SKM-1 treated with dmso at 0.1 percent for 144 hours (cell line): ENCODE measurements at regions not wholly inside any gene's neighbourhood (a gene's known extent, or its start where the extent isn't known, plus 50 kb on each side); places are given as distances from the start of the nearest gene placed in this dataset.

Experiments
- DNase-seq: peaks from one replicate; lab custom pipeline; 2025; ENCODE audit not compliant: unreplicated experiment; lab: John Stamatoyannopoulos, UW

DNA sequence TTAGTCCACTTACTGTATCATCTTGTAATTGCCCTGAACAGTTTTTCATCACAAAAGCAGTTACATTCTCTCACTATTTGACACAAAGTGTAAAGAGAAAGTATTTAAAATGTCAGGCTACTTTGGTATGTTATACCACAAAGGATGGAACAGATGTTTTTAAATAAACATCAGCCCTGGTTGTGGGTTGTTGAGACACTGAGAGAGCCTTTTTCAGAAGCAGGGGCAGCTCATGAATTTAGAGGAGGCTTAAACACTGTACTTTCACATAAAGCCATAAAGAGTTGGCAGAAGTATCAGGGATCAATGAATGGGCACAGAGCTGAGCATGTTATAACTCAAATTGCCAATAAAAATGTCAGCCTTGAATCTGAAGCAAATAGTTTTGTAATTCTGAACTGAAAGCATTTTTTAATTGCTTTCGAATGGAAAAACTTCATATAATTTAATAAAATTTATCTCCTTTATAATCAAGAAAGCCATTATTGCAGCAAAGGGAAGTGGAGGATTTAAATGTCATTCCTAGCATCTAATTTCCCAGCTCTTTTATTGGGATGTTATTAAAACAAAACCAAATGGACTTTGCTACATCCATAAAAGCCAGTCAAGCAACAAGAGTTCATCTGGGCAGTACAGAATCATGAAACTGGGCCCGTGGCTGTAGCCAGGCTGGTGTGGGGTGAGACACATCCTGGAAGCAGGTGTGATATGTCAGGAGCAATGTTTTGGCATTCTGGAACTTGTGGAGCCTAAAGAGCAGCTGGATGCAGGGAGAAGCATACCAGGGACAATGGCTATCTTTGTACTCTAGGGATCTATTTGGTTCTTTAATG, 95.1 kb upstream of the NT5C1B start:
- no peak for DNase-seq

DNA sequence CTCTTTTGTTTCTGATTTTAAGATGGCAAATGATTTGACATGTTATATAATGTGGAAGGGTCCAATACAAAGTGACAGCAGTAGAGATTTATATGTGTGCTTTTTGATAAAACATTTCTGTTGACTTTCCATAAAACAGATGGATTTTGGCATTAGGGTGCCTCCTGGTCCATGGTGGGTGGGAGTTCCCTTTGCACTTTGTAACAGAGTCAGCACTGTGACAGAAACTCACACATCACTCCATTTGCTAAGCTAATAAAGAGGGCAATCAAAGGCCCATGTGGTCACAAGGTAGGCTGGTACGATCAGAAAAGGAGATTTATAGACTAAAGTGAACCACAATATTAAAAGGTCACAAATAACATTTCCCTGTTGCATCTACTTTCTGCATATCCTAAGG, 93.3 kb upstream of the NT5C1B start:
- no peak for DNase-seq

DNA sequence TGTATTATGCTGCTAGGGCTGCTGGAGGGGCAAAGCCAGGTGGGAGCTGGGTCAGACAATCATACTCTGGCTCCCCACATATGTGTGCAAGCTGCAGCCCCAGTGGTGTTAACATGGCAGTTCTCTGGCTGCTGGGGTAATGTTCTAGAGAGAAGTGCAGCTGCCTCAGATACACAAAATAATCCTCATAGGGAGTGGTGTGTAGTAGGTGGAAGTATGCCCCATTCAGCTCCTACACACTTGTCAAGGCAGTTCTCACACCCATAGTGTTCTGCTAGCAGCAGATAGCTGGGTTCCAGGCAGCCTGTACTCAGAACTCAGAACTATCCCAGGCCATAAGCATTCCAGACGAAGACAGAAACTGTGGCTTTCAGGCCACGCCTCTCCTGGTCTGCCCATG, 87.9 kb upstream of the NT5C1B start:
- DNase-seq = no peak

DNA sequence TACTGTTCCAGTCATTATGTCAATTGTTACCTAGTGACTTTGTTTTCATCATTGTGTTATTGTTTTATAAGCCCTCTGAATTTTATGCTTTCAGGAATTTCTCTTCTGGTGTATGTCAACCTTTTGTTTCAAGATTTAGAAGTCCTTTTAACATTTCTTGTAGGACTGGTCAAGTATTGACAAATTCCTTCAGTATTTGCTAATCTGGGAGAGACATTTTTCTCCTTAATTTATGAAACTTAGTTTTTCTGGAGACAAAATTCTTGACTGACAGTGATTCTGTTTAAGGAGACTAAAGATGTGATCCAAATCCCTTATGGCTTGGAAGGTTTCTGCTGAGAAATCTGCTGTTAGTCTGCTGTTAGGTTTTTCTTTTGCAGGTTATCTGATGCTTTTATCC, 84.9 kb upstream of the NT5C1B start:
- no peak for DNase-seq

DNA sequence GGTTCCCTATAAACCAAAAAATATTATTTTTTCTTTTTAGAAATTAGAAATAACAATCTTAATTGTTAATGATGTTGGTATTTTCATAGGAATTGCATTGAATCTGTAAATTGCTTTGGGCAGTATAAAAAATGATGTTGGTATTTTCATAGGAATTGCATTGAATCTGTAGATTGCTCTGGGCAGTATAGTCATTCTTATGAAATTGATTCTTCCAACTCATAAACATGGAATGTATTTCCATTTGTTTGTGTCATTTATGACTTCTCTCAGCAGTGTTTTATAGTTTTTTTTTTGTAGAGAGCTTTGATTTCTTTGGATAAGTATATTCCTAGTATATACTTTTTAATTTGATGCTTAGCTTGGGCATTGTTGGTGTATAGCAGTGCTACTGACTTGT, 82.0 kb upstream of the NT5C1B start:
- no peak for DNase-seq

DNA sequence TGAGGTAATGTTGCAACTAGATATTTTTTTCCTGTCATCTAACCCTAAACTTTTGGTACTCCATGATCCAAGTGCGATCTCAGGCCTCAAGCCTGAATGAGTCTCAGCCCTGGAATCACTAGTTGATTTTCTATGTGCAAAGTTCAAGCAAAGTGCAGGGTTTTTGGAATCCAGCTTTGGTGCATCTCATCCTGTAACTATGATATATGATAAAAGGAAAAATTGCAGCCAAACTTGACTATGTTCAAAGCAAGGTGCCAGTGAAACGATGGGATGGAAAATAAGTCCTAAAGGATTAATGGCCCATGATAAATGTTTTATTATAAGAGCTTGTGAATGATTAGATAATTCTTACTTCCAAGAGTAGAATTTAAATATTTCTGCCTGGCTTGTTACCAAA, 78.9 kb upstream of the NT5C1B start:
- no peak for DNase-seq

DNA sequence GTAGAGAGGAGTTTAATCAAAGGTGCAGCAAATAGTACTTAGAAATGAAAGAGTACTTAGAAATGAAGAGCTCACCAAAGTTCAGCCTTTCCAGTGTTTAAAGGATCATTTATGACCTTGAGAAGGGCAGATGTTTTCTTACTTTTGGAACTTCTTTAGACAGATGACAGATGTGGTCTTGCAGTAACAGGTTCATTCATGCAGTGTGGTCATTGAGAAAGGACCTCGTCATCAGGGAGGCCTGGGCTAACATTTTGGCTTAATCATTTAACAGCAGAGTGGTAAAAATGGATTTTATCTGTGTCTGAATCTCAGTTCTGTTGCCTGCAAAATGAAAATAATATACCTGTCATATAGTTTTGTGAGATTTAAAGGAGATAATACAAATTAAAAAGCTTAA, 75.1 kb upstream of the NT5C1B start:
- DNase-seq = no peak

DNA sequence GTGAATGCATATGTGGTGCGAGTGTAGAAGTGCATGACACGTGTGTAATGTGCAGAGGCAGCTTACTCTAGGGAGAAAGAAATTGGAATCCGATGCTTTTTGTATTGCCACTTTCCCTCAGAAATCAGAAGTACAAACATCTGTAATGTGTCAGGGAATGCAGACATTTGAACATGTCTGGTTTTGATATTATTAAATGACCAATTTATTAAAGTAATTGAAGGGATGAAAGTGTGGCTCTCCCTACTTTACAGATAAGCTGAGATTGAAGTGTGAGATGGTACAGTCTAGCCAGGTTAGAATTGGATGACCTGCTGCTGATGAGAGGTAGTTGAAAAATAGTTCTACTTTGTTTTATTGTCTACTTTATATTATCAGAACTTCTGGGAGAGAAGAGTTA, 74.5 kb upstream of the NT5C1B start:
- DNase-seq = no peak

DNA sequence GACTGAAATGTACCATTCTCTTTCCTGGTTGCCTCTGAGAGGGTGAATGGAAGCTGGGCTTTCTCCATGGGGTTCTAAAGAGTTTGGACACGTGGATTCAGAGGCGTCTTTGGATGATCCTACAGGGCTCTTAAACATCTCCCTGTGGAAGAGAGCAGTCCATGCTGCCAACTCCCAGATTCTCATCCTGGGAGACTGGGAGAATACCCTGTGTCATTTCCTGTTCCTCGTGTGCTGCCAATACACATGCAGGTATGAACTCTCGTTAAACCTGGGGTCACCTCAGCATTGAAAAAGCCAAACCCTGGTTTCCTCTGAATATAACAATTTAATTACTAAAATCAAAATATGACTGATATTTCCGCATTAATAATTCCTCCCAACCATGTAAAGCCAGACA, 73.3 kb upstream of the NT5C1B start:
- no peak for DNase-seq

DNA sequence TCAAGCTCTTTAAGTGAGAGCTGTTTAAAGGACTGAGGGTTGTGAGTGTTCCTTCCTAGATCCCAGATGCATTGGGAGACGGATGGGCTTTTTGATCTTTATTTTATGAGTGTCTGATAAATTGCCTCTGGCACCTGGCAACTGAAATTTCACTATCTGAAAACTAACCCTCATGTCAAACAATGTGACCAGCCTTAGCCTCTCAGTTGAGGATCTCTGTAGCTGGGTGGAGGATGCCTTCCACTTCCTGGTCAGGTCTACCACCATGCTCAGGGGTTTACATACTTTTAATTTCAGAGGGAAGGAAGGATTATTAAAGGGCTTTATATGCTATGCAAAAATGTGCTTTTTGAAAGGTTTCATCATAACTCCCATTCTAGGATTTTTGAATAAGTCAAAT, 70.5 kb upstream of the NT5C1B start:
- DNase-seq = no peak

DNA sequence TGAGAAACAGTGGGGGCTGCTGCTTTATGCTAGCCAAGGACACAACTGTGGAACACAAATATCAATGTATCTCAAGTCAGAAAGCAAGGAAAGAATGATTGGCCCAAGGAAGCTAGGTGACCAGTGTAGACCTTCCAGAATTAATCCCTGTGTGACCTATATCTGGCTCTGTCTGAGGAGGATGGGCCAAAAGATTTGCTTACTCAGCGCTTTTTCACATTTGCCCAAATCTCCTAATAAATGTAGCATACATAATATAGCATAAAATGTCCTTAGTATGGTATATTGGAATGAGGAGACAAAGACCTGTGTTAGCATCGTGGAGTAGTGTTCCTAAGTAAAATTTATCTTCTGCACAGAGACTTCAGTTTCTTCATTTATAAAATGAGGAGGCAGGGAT, 66.7 kb upstream of the NT5C1B start:
- DNase-seq = no peak

DNA sequence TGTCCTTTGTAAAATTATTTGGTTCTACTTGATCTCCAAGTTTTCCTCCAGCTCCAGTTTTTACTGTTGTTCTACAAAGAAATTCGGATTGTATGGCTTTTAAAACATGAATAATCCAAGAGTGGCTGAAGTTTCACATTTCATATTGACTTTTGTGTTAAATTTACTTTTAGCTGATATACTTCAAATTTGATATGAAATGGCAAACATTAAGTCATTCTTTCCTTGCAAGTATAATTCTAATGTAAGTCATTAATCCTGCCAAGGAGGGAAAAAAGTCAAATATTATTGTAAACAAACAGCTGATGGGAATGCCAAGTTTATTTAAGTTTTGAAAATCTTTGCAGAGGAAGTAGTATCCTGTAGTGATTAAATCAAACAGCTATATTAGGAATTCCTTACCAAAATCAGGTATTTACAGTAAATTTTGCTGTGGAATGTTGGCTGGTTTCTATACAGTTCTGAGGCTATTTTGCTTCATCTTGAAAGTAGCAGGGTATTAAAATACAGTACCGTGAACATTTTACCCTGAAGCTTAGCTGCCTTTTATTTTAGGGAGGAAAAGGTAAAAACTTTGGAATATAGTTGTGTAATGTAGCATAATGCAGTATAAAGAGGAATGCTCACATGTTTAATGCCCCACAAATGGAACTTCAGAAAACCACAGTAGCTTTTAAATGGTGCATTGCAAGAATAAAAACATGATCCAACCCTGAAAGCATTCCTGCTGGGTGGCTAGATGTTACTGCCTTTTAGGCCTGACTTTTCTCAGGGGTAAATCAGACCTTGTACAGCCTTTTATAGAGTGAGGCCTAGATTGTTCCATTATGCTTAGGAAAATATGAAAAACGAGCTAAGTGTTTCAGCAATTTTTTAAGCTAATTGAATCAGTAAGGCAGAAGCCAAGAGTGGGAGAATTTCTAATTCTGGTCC, 62.7 kb upstream of the NT5C1B start:
- DNase-seq = no peak

DNA sequence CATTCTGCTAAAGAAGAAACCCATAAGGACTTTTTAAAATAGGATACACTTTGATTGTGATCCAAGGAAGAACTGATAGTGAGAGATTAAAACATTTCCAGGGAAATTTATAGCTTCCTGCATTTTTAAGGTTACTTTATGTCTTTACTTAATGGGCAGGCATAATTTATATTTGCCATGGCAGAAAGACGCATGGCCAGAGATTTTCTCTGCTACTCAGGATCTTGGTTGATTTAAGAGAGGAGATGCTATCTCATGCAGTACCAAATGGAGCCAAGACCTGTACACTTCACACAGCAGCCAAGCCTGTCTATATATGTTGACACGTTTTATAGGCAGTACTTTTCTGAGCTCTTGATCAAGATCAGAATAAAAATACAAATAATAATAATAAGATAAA, 60.9 kb upstream of the NT5C1B start:
- no peak for DNase-seq

DNA sequence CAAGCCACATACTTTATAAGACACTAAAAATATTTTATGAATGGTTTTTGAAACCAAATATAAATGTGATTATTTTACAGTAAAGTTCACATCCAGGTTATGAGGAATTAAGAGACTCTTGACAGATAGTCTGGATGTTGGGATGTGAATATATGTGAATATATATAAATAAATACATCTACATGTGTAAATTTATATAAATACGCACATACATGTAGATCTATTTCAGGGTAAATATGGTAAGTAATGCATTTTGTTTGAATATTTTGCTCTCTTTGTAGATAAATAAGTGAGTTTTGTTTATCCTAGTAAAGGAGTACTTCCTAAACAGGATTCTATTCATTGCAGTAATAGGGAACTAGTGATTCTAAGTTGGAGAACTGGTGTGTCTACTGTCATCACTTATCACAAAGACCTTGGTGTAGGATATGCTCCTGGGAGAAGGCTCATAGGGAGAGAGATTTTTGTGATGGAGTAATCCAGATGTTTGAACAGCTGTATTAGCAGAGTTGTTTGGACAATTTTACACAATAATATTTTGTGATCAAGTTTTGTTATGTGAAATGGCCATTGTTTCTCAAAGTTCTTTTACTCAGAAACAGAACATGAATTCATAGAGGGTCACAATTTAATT, 60.2 kb upstream of the NT5C1B start:
- DNase-seq = no peak

DNA sequence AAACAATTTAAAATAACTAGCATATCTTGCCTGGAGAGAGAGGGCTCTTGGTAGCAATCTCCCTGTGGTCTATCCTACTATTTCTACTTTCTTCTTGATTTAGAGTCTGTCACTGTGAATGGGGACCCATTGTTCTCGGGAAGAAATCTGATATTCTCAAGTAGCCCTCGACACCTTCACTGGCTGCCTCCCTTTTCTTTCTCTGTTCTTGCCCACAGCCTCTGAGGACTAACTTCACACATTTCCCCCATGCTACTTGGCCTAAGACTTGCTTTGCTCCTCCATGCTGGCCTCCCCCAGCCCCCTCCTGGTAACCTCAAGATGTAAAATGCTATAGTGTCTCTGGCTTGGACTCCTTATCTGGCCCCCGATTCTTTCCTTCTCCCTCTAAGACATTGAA, 58.8 kb upstream of the NT5C1B start:
- DNase-seq = no peak

DNA sequence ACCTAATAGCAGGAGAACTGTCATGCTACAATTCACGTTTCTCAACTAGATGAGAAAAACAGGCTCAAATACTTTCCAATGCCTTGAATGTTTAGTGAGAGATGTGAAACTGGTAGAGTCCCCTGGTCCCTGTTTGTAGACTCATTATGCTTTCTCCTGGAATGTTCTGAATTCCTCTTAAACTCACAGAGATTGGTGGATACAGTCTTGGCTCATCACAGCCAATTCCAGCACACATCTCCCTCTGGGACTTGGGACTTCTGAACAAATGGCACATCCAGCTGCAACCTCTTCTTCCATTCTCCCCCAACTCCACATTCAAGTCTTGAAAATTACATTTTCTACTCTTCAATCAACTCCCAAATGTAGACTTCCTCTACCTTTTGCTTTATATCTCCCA, 58.4 kb upstream of the NT5C1B start:
- DNase-seq = no peak

DNA sequence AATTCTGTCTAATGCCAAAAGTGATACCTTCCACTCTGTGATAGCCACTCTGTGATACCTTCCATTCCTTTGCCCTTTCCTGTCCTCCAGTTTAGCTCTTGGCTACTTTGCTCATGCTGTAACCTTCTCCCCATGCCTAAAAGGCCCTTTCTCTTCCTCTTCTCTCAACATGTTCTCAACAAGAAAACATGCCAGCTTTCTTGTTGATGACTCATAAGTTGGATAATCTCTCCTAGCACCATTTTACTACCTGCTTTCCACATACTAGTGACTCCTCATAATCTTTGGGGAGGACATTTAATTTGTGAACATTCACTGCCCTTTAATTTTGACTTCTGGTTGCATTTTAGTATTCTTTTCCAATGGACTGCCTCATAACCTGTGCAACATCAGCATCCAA, 55.9 kb upstream of the NT5C1B start:
- no peak for DNase-seq

DNA sequence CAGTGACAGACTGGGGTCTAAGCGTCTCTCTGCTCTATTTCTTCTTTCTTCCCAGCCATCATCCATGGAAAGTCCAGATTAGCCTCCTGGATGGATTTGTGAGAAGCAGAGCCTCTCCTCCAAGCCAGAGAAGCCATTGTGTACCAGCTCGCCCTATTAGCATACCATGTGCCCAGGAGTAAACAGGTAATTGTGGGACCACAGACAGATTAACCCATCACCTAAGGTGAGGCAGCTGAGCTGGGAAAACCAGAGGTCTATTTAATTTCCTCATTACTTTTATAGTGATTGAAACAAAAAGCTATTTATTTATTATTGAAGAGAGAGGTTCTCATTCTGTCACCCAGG, 54.7 kb upstream of the NT5C1B start:
- DNase-seq = no peak

DNA sequence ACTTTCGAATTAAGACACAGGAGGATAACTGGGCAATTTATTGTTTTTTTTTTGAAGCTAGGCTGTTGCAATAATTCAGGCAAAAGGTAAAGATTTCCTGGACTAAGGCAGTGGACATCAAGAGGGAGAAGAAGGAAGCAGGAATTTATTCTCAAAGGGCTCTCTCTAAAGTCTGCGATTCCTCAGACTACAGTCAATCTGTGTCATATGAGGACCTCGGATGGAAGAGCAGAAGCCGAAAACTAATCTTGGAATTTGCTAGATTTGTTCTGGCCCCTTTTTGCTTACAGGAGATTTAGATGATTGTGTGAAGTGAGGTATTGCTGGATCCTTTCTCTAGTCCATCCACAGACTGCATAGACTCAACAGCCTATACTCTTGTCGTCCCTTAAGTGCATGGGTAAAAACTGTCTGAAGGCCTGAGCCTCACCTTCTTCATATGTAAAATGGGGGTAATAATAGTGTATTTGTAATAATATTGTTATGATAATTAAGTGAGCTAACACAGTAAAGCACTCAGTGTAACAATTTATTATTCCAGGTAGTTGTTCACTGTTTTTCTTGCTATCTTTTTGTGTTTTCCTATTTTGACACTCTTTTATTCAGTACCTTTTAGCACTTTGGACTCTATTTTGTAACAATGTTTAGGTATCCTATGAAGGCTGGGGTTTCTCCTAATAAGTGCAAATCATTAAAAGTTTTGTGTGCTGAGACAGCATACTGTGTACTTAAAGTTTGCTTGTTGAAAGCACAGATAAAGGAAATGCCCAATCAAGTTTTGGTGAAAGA, 54.2 kb upstream of the NT5C1B start:
- DNase-seq = no peak

DNA sequence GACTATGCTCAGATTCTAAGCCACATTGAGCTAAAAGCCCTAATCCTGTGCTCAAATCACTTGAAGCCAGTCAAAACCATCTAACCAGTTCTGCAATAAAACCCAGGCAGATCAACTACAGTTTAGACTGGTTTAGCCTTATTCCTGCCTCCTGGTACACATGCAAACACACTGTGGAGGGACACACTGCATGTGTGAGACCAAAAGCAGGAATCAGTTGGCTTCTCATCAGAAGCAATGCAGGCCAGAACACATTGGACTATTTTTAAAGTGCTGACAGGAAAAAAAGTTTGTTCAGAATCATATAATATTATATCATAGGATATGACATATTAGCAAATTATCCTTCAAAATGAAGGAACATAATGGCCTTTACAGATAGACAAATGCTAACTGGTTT, 52.5 kb upstream of the NT5C1B start:
- DNase-seq = no peak

DNA sequence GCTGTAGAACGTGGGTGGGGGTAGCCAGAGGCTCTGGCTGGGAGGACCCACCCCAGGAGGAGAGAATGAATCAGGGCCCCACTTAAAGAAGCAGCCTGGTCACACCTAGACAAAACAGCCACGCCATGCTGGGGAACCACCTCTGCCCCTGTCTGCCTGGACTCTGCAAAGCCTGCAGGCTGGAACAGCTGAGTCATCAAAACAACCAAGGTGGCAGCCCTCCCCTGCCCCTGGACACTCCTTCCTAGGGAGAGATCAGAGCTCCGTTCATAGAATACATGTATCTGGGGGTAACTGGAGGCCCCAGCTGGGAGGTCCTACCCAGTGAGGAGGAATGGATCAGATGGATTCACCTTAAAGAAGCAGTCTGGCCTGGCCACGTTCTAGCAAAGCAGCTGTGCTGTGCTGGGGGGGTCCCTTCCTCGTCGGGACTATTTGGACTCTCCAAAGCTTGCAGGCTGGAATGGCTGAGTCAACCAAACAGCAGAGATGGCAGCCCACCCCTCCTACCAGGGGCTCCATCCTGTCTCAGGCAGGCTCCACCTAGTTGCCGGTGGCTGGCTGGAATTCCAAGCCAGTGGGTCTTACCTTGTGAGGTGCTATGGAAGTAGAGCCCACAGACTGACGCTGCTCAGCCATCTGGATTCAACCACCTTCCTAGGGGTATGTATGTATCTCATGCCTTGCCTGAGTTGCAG, 50.5 kb upstream of the NT5C1B start:
- no peak for DNase-seq
